Thoracic aorta (tissue), 2 donors: ENCODE measurements at regions not wholly inside any gene's neighbourhood (a gene's known extent, or its start where the extent isn't known, plus 50 kb on each side); places are given as distances from the start of the nearest gene placed in this dataset.

Experiments used
- ATAC-seq: fragments of 150-250 bp; one replicate; pipeline ENCODE4 v1.8.0; 2017; ENCODE audit warnings: low read depth; ENCODE audit not compliant: insufficient number of reproducible peaks, low FRiP score
- DNase-seq: peaks from one replicate; pipeline ENCODE4 v3.0.0-alpha.2; 2020; ENCODE audit warnings: low spot score
- H3K27ac ChIP-seq, 2 donors: fragments of 200-600 bp; sonication (generic); 1 replicate in 1 of 2; 2 replicates in 1 of 2; pipeline ENCODE4 v1.5.1; 2016; ENCODE audit warnings: mild to moderate bottlenecking in 2 of 2, moderate library complexity in 2 of 2
- H3K27me3 ChIP-seq: fragments of 200-600 bp; sonication (generic); replicated peaks from 2 replicates; pipeline ENCODE4 v1.6.0; 2016; ENCODE audit warnings: mild to moderate bottlenecking; ENCODE audit not compliant: insufficient read depth
- H3K36me3 ChIP-seq: fragments of 200-600 bp; sonication (generic); one replicate; pipeline ENCODE4 v1.5.1; 2016
- H3K4me1 ChIP-seq, 2 donors: fragments of 200-600 bp; sonication (generic); 1 replicate in 1 of 2; 2 replicates in 1 of 2; pipeline versions ENCODE4 v1.5.1 to v1.6.0; 2016; ENCODE audit warnings: low read depth in 2 of 2, mild to moderate bottlenecking in 1 of 2; ENCODE audit not compliant: control insufficient read depth in 1 of 2
- H3K4me3 ChIP-seq: fragments of 200-600 bp; sonication (generic); 2 replicates; pipeline ENCODE4 v1.5.1; 2016; ENCODE audit warnings: mild to moderate bottlenecking
- H3K9me3 ChIP-seq: fragments of 200-600 bp; sonication (generic); 2 replicates; pipeline ENCODE4 v1.5.1; 2016
- TF ChIP-seq, protein P1 (sequence below): fragments of 200-600 bp; sonication (generic); IDR thresholded peaks from one replicate; pipeline ENCODE4 v1.5.1; 2019; ENCODE audit warnings: antibody characterized with exemption

DNA sequence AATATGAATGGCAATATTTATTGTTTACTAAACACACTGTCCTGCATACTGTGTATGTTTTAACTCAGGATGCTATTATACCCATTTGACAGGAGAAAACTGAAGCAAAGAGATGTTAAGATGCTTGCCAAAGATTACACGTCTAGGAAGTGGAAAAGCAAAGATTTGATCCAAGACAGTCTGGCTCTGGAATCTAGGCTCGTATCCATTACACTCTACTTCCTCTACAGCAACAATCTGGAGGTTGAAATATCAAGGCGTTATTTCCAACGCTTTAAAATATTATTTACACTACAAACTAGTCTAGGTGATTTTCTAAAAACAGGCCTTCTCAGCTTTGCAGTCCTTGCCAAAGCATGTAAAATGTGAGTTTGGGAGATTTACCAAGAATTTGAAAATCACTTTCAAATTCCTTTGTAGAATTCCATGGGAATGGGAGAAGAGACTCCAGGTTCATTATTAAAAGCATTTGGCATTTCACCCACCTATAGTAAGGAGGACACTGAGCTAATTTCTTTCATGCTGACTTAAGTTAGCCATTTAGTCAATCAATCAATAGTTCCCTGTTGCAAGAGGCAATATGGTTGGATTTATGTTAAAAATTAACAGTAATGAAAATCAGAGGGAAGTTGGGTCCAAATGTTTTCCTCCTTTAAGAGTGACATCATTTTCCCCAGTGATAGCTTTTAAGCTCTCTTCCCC, 356.3 kb upstream of the SMARCA2 start:
- no peak overlapping the region for H3K4me3 ChIP-seq
- H3K27ac ChIP-seq, result no peak overlapping the region
- TF ChIP-seq, protein P1, sequence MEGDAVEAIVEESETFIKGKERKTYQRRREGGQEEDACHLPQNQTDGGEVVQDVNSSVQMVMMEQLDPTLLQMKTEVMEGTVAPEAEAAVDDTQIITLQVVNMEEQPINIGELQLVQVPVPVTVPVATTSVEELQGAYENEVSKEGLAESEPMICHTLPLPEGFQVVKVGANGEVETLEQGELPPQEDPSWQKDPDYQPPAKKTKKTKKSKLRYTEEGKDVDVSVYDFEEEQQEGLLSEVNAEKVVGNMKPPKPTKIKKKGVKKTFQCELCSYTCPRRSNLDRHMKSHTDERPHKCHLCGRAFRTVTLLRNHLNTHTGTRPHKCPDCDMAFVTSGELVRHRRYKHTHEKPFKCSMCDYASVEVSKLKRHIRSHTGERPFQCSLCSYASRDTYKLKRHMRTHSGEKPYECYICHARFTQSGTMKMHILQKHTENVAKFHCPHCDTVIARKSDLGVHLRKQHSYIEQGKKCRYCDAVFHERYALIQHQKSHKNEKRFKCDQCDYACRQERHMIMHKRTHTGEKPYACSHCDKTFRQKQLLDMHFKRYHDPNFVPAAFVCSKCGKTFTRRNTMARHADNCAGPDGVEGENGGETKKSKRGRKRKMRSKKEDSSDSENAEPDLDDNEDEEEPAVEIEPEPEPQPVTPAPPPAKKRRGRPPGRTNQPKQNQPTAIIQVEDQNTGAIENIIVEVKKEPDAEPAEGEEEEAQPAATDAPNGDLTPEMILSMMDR, result no peak
- ATAC-seq (no peak), DNase-seq (no peak)
- peaks cover 0 to 10% of the 10 kb centered on the region in 2 donors for H3K4me1 ChIP-seq
- H3K9me3 ChIP-seq, result no peaks in the 10 kb centered on the region
- H3K36me3 ChIP-seq, result no peaks in the 10 kb centered on the region
- H3K27me3 ChIP-seq, result no peaks in the 10 kb centered on the region

DNA sequence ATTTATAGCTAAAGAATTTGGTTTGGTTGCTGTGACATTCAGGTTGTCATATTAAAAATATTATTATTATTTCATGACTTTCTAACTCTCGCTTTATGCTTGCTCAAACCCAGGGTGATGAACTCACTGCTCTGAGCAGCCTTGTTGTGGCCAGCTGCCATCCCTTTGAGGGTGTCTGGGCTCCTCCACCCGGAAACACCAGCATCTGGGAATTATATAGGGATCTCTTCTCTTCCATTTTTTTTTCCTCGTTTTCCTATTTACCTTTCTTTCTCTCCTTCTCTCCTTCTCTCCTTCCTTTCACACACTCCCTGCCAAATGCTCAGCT, 355.8 kb upstream of the SMARCA2 start:
- no peak for DNase-seq
- TF ChIP-seq, protein P1, result no peak
- H3K4me3 ChIP-seq, result no peak overlapping the region
- H3K9me3 ChIP-seq, result no peaks in the 10 kb centered on the region
- H3K27ac ChIP-seq, result no peak overlapping the region
- no peaks in the 10 kb centered on the region for H3K36me3 ChIP-seq
- peaks cover 0 to 10% of the 10 kb centered on the region in 2 donors for H3K4me1 ChIP-seq
- no peak for ATAC-seq
- H3K27me3 ChIP-seq, result no peaks in the 10 kb centered on the region

DNA sequence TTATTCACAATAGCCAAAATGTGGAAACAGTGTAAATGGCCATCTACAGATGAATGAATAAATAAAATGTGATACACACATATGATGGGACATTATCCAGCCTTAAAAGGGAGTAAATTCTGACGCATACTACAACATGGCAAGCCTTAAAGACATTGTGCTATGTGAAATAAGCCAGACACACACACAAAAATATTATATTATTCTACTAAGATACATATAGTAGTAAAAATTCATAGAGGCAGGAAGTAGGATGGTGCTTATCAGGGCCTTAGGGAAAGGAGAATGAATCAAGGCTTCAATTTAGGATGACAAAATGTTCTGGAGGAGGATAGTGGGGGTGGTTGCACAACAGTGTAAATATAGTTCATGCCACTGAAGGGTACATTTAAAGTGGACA, 346.7 kb upstream of the SMARCA2 start:
- no peak for DNase-seq
- no peak for ATAC-seq

DNA sequence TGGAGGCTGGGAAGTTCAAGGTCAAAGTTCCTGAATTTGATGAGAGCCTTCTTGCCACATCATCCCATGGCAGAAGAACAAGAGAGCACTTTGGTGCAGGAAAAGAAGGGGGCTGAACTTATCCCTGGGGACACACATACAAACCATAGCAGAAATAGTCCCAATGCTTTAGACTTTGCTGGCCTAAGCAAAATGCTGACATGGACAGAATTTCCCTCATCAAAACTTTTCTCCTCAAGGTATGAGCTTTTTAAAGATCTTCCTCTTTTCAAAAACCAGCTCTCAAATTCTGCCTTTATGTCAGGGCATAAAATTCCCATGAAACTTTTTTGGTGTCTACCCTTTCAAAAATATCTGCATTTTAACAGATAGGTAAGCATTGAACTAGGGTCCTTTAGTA, 341.8 kb upstream of the SMARCA2 start:
- Histone ChIP-seq H3K9me3 (no peaks in the 10 kb centered on the region), H3K4me3 (no peak overlapping the region), H3K27me3 (no peaks in the 10 kb centered on the region), H3K4me1 (no peaks in the 10 kb centered on the region), H3K36me3 (no peaks in the 10 kb centered on the region), H3K27ac (no peak overlapping the region)
- DNase-seq, result no peak
- TF ChIP-seq, protein P1, result no peak
- ATAC-seq, result no peak

More for the DNA sequence above, 346.7 kb upstream of the SMARCA2 start:
- Histone ChIP-seq H3K4me3 (no peak overlapping the region), H3K27ac (no peak overlapping the region), H3K9me3 (peaks cover 4% of the 10 kb centered on the region), H3K4me1 (no peaks in the 10 kb centered on the region), H3K36me3 (no peaks in the 10 kb centered on the region), H3K27me3 (no peaks in the 10 kb centered on the region)
- TF ChIP-seq, protein P1, result no peak

DNA sequence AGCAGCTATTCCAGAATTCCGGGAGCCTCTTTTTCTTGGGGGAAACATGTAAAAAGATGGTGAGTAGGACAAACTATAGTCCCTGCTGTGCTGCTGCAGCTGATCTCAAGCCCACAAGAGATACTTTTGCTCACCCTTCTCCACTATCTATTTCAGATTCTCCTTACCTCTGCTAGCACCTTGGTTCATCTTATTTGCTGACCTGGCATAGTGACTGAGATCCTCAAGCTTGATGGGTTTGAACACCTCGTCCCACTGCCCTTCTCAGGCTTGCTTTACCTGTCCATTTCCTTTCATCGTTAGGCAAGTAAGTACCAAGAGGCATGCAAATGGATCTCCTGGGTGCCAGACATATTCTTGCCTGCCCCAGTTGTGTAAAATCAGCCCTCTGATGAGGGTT, 338.4 kb upstream of the SMARCA2 start:
- Histone ChIP-seq H3K9me3 (no peaks in the 10 kb centered on the region), H3K27me3 (no peaks in the 10 kb centered on the region), H3K27ac (no peak overlapping the region), H3K4me3 (no peak overlapping the region), H3K36me3 (no peaks in the 10 kb centered on the region), H3K4me1 (no peaks in the 10 kb centered on the region)
- no peak for DNase-seq
- TF ChIP-seq, protein P1, result no peak
- ATAC-seq, result no peak
